HFF-Myc (cell line): ENCODE measurements at regions not wholly inside any gene's neighbourhood (a gene's known extent, or its start where the extent isn't known, plus 50 kb on each side); places are given as distances from the start of the nearest gene placed in this dataset.

Experiments
- DNase-seq: peaks from one replicate; pipeline ENCODE4 v3.0.0-alpha.2; 2011; ENCODE audit warnings: low read depth; ENCODE audit errors: extremely low read depth
- H3K4me3 ChIP-seq: replicated peaks from 2 replicates; pipeline ENCODE4 v1.5.1; 2011; ENCODE audit warnings: low read depth, mild to moderate bottlenecking, control low read depth, low read length
- TF ChIP-seq, protein P1 (sequence below): IDR thresholded peaks from 2 replicates; pipeline ENCODE4 v1.5.1; 2012; ENCODE audit warnings: mild to moderate bottlenecking, low read depth, low read length, control low read depth; ENCODE audit errors: missing control alignments

- TF ChIP-seq, protein P1, sequence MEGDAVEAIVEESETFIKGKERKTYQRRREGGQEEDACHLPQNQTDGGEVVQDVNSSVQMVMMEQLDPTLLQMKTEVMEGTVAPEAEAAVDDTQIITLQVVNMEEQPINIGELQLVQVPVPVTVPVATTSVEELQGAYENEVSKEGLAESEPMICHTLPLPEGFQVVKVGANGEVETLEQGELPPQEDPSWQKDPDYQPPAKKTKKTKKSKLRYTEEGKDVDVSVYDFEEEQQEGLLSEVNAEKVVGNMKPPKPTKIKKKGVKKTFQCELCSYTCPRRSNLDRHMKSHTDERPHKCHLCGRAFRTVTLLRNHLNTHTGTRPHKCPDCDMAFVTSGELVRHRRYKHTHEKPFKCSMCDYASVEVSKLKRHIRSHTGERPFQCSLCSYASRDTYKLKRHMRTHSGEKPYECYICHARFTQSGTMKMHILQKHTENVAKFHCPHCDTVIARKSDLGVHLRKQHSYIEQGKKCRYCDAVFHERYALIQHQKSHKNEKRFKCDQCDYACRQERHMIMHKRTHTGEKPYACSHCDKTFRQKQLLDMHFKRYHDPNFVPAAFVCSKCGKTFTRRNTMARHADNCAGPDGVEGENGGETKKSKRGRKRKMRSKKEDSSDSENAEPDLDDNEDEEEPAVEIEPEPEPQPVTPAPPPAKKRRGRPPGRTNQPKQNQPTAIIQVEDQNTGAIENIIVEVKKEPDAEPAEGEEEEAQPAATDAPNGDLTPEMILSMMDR: no peak
- no peak for DNase-seq
- no peak overlapping the region for H3K4me3 ChIP-seq
These were observed 202.0 kb downstream of the WDR11 start for GRCh38 chr10:121053151-121053550.

DNA sequence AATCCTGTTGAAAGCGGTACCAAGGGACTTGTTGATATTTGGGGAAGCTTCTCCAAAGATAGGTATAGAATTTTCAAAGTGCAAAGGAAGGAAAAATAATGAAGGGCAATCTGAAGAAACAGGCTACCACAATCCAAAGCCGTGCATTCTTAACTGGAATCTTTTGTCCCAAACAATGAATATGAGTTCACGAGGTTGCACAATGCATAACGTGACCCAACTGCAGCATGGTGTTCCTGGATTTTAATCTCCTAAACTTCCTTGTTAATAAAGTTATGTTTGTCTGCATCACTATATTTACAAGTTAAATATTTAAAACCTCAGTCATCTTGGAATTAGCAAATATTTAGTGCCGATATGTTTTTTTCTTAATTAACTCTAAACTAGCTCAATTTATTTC, 203.7 kb downstream of the WDR11 start:
- no peak for DNase-seq

GRCh38 chr10:121057269-121057668, 206.1 kb downstream of the WDR11 start:
- no peak overlapping the region for H3K4me3 ChIP-seq
- no peak for DNase-seq
- TF ChIP-seq, protein P1: no peak

More for the DNA sequence above, 203.7 kb downstream of the WDR11 start:
- no peak overlapping the region for H3K4me3 ChIP-seq
- TF ChIP-seq, protein P1: no peak

GRCh38 chr10:121058082-121058481, 206.9 kb downstream of the WDR11 start:
- DNase-seq: no peak
- TF ChIP-seq, protein P1: no peak
- H3K4me3 ChIP-seq: no peak overlapping the region

GRCh38 chr10:121059351-121059750, 208.2 kb downstream of the WDR11 start:
- H3K4me3 ChIP-seq: no peak overlapping the region
- TF ChIP-seq, protein P1: no peak
- DNase-seq: no peak

- TF ChIP-seq, protein P1: no peak
- DNase-seq: no peak
- no peak overlapping the region for H3K4me3 ChIP-seq
These were observed 211.0 kb downstream of the WDR11 start for GRCh38 chr10:121062115-121062514.

GRCh38 chr10:121063744-121064143, 212.6 kb downstream of the WDR11 start:
- TF ChIP-seq, protein P1: no peak
- H3K4me3 ChIP-seq: no peak overlapping the region
- no peak for DNase-seq
